ENCODE measurements at regions not wholly inside any gene's neighbourhood (a gene's known extent, or its start where the extent isn't known, plus 50 kb on each side); places are given as distances from the start of the nearest gene placed in this dataset.

- intact Hi-C loops (cut with micrococcal nuclease): no loop called here
- H3K36me3 Mint-ChIP-seq: no peaks in the 10 kb centered on the region
- POLR2A ChIA-PET: no interaction called here
- CTCF ChIA-PET: no interaction called here
- no peak overlapping the region for H3K4me3 Mint-ChIP-seq
- H3K9me3 Mint-ChIP-seq: no peaks in the 10 kb centered on the region
- H3K4me1 Mint-ChIP-seq (ENCODE audit: low read depth): no peaks in the 10 kb centered on the region
- no peak for DNase-seq
- no peaks in the 10 kb centered on the region for H3K27me3 Mint-ChIP-seq
- no peak overlapping the region for H3K27ac Mint-ChIP-seq
These were observed 117.1 kb upstream of the DTNA start for GRCh38 chr18:34592961-34593382.

- H3K4me3 Mint-ChIP-seq: no peak overlapping the region
- ChIA-PET CTCF (no interaction called here), POLR2A (no interaction called here)
- H3K27ac Mint-ChIP-seq: no peak overlapping the region
- no peaks in the 10 kb centered on the region for H3K4me1 Mint-ChIP-seq (ENCODE audit: low read depth)
- DNase-seq: no peak
- no peaks in the 10 kb centered on the region for H3K36me3 Mint-ChIP-seq
- H3K9me3 Mint-ChIP-seq: no peaks in the 10 kb centered on the region
- intact Hi-C loops (cut with micrococcal nuclease): no loop called here
- no peaks in the 10 kb centered on the region for H3K27me3 Mint-ChIP-seq
These were observed 115.8 kb upstream of the DTNA start for GRCh38 chr18:34594266-34594665.

DNA sequence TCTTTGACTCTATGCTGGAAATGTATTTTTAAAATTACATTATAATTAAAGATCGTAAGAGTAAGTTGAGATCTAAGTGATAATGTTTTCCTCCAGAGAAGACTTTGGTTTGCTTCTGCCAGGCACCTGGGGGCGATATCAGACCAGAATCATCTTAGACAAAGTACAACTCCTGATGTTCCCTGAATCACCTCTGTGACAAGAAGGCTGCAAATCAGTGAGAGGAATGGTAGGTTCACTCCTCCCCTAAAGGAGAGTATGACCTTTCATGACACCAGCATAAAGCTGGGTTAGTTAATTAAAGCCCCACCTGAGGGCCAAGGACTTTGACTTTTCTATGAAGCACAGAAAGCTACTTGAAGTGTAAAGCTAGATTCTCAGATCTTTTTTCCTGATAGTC, 114.4 kb upstream of the DTNA start:
- Mint-ChIP-seq H3K36me3 (no peaks in the 10 kb centered on the region), H3K27ac (no peak overlapping the region), H3K27me3 (no peaks in the 10 kb centered on the region), H3K9me3 (no peaks in the 10 kb centered on the region), H3K4me3 (no peak overlapping the region), H3K4me1 (ENCODE audit: low read depth) (no peaks in the 10 kb centered on the region)
- intact Hi-C loops (cut with micrococcal nuclease): no loop called here
- CTCF ChIA-PET: no interaction called here
- no peak for DNase-seq
- POLR2A ChIA-PET: no interaction called here

- ChIA-PET POLR2A (no interaction called here), CTCF (interaction anchor here (0.6 kb wide), 1 partner anchor 367 kb away, joined by 4 read pairs; no protein-coding TSS in a partner anchor)
These were observed 111.9 kb upstream of the DTNA start for GRCh38 chr18:34598120-34598635.

GRCh38 chr18:34600158-34600557, 109.9 kb upstream of the DTNA start:
- no peaks in the 10 kb centered on the region for H3K4me1 Mint-ChIP-seq (ENCODE audit: low read depth)
- no peaks in the 10 kb centered on the region for H3K27me3 Mint-ChIP-seq
- no peak for DNase-seq
- H3K4me3 Mint-ChIP-seq: no peak overlapping the region
- intact Hi-C loops (cut with micrococcal nuclease): no loop called here
- ChIA-PET POLR2A (no interaction called here), CTCF (no interaction called here)
- H3K27ac Mint-ChIP-seq: no peak overlapping the region
- H3K9me3 Mint-ChIP-seq: no peaks in the 10 kb centered on the region
- no peaks in the 10 kb centered on the region for H3K36me3 Mint-ChIP-seq

More at GRCh38 chr18:34598120-34598635, 111.9 kb upstream of the DTNA start:
- Mint-ChIP-seq H3K4me3 (no peak overlapping the region), H3K4me1 (ENCODE audit: low read depth) (no peaks in the 10 kb centered on the region), H3K27me3 (no peaks in the 10 kb centered on the region), H3K36me3 (no peaks in the 10 kb centered on the region), H3K9me3 (no peaks in the 10 kb centered on the region), H3K27ac (no peak overlapping the region)
- DNase-seq: no peak
- intact Hi-C loops (cut with micrococcal nuclease): no loop called here

GRCh38 chr18:34600874-34601656, 109.0 kb upstream of the DTNA start:
- Mint-ChIP-seq H3K4me3 (no peak overlapping the region), H3K27ac (no peak overlapping the region), H3K9me3 (no peaks in the 10 kb centered on the region), H3K4me1 (ENCODE audit: low read depth) (no peaks in the 10 kb centered on the region), H3K27me3 (no peaks in the 10 kb centered on the region), H3K36me3 (no peaks in the 10 kb centered on the region)
- intact Hi-C loops (cut with micrococcal nuclease): no loop called here
- no peak for DNase-seq
- POLR2A ChIA-PET: no interaction called here
- CTCF ChIA-PET: no interaction called here

- Mint-ChIP-seq H3K27me3 (no peaks in the 10 kb centered on the region), H3K4me3 (no peak overlapping the region), H3K27ac (no peak overlapping the region), H3K4me1 (ENCODE audit: low read depth) (no peaks in the 10 kb centered on the region), H3K9me3 (no peaks in the 10 kb centered on the region), H3K36me3 (no peaks in the 10 kb centered on the region)
- POLR2A ChIA-PET: no interaction called here
- DNase-seq: no peak
- intact Hi-C loops (cut with micrococcal nuclease): no loop called here
- CTCF ChIA-PET: no interaction called here
These were observed 105.5 kb upstream of the DTNA start for GRCh38 chr18:34604591-34604990.

DNA sequence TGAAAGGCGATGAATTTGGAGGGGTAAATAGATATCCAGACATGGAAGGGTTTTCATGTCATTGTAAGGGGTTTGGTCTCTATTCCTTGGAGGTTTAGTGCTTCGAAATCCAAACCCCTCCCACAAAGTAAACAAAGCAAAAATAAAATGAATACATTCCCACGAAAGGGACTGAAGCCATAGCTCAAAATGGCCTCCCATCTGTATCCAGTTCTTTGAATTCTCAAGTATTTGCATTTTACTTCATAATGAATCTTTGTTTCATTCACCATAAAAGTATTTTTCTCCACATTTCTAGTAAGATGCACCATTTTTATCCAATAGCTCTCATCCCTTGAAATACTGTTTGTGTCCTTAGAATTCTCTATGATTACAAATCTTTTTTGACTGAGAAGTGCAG, 103.2 kb upstream of the DTNA start:
- no peaks in the 10 kb centered on the region for H3K27me3 Mint-ChIP-seq
- ChIA-PET CTCF (no interaction called here), POLR2A (no interaction called here)
- H3K4me3 Mint-ChIP-seq: no peak overlapping the region
- no peak for DNase-seq
- H3K4me1 Mint-ChIP-seq (ENCODE audit: low read depth): no peaks in the 10 kb centered on the region
- H3K36me3 Mint-ChIP-seq: no peaks in the 10 kb centered on the region
- H3K27ac Mint-ChIP-seq: no peak overlapping the region
- intact Hi-C loops (cut with micrococcal nuclease): no loop called here
- no peaks in the 10 kb centered on the region for H3K9me3 Mint-ChIP-seq

DNA sequence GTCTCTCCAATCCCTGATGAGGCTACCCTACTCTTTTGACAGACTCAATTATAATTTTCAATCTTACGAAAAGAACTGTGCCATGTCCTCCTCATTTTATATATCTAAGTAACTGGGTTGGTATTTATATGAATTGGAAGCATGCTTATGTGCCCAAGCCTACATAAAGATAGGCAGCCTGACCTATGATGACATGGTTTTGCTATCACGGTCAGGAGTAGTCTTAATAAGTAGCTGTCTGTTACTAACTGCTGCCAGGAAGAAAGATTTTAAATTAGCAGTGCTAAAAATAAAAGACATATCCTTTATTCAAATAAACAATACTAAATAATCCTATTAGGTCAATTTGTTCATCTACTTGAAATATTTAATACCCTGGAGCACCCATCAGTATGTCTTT, 102.0 kb upstream of the DTNA start:
- POLR2A ChIA-PET: no interaction called here
- DNase-seq: no peak
- intact Hi-C loops (cut with micrococcal nuclease): no loop called here
- Mint-ChIP-seq H3K4me1 (ENCODE audit: low read depth) (no peaks in the 10 kb centered on the region), H3K27ac (no peak overlapping the region), H3K9me3 (no peaks in the 10 kb centered on the region), H3K36me3 (no peaks in the 10 kb centered on the region), H3K4me3 (no peak overlapping the region), H3K27me3 (no peaks in the 10 kb centered on the region)
- CTCF ChIA-PET: no interaction called here

- no peaks in the 10 kb centered on the region for H3K4me1 Mint-ChIP-seq (ENCODE audit: low read depth)
- CTCF ChIA-PET: no interaction called here
- no peaks in the 10 kb centered on the region for H3K9me3 Mint-ChIP-seq
- H3K4me3 Mint-ChIP-seq: no peak overlapping the region
- DNase-seq: no peak
- H3K27me3 Mint-ChIP-seq: no peaks in the 10 kb centered on the region
- no peaks in the 10 kb centered on the region for H3K36me3 Mint-ChIP-seq
- H3K27ac Mint-ChIP-seq: no peak overlapping the region
- POLR2A ChIA-PET: no interaction called here
- intact Hi-C loops (cut with micrococcal nuclease): no loop called here
These were observed 100.0 kb upstream of the DTNA start for GRCh38 chr18:34609986-34610648.

GRCh38 chr18:34611904-34612303, 98.2 kb upstream of the DTNA start:
- CTCF ChIA-PET: no interaction called here
- Mint-ChIP-seq H3K9me3 (peaks cover 12% of the 10 kb centered on the region), H3K27me3 (no peaks in the 10 kb centered on the region), H3K27ac (no peak overlapping the region), H3K4me1 (ENCODE audit: low read depth) (no peaks in the 10 kb centered on the region), H3K4me3 (no peak overlapping the region), H3K36me3 (no peaks in the 10 kb centered on the region)
- intact Hi-C loops (cut with micrococcal nuclease): no loop called here
- no peak for DNase-seq
- POLR2A ChIA-PET: no interaction called here

DNA sequence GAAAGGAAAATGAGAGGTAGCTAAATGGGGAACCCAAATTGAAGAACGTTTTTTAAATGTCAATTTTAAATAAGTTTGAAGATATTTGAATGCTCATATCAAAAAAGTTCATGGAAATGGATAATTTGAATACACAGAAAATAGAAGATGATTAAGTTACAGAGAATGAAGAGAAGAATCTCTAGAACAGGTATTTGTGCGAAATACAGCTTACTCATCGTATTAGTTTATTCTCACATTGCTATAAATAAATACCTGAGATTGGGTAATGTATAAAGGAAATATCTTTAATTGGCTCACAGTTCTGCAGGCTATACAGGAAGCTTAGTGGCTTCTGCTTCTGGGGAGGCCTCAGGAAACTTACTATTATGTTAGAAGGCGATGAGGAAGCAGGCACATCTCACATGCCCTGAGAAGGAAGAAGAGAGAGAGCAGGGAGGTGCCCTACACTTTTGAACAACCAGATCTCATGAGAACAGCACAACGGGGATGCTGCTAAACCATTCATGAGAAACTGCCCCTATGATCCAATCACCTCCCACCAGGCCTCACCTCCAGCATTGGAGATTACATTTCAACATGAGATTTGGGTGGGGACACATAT, 89.7 kb upstream of the DTNA start:
- no peak overlapping the region for H3K4me3 Mint-ChIP-seq
- no peak for DNase-seq
- H3K36me3 Mint-ChIP-seq: no peaks in the 10 kb centered on the region
- POLR2A ChIA-PET: no interaction called here
- H3K27ac Mint-ChIP-seq: no peak overlapping the region
- peaks cover 22% of the 10 kb centered on the region for H3K9me3 Mint-ChIP-seq
- intact Hi-C loops (cut with micrococcal nuclease): no loop called here
- CTCF ChIA-PET: no interaction called here
- no peaks in the 10 kb centered on the region for H3K27me3 Mint-ChIP-seq
- no peaks in the 10 kb centered on the region for H3K4me1 Mint-ChIP-seq (ENCODE audit: low read depth)

- Mint-ChIP-seq H3K36me3 (no peaks in the 10 kb centered on the region), H3K27ac (no peak overlapping the region), H3K4me3 (no peak overlapping the region), H3K4me1 (ENCODE audit: low read depth) (no peaks in the 10 kb centered on the region), H3K27me3 (no peaks in the 10 kb centered on the region), H3K9me3 (peaks cover 10% of the 10 kb centered on the region)
- no peak for DNase-seq
- intact Hi-C loops (cut with micrococcal nuclease): no loop called here
- CTCF ChIA-PET: no interaction called here
- POLR2A ChIA-PET: no interaction called here
These were observed 86.5 kb upstream of the DTNA start for GRCh38 chr18:34623557-34623956.
